IPS DF 19.7 (cell line): ENCODE measurements at regions not wholly inside any gene's neighbourhood (a gene's known extent, or its start where the extent isn't known, plus 50 kb on each side); places are given as distances from the start of the nearest gene placed in this dataset.
"Not testable (repeated sequence)": the region's sequence is repeated elsewhere in the genome, so short reads cannot be mapped to it uniquely, and the experiment has no call there.

Source experiments
- DNase-seq: peaks from one replicate; pipeline ENCODE4 v3.0.0-alpha.2; 2013; ENCODE audit warnings: low read depth, low spot score

DNA sequence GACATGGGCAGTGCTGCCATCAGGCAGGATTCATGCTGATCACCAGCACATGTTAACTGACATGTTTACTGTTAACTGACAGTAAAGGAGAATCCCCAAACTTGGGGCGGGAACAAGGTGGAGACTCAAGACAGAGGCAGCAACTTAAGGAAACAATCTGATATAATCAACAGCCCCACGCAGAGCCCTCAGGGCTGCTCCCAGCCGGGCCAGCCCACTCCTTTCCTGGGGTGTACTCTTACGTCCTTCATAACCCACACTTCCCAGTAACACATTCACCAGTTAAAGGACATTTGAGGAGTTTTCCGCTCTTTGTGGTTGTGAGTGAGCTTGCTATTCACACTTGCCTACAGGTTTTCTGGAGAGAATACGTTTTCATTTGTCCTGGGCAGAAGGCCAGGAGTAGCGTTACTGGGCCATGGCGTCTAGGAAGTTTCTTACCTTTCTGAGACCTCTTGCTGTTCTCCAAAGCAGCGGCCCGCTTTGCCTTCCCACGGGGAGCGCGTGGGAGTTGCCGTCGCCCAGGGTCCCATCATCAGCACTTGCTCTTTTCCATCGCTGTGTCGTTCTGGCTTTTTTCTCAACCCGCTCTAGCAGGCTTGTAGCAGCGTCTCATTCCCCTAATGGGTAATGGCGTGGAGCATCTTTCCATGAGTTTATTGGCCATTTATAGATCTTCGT is 56.4 kb downstream of the FOXF2 start:
- DNase-seq, result no peak

- DNase-seq, result no peak
These were observed 60.5 kb downstream of the FOXF2 start for GRCh38 chr6:1449896-1450295.

GRCh38 chr6:1453024-1453423 is 63.6 kb downstream of the FOXF2 start:
- DNase-seq, result no peak

DNA sequence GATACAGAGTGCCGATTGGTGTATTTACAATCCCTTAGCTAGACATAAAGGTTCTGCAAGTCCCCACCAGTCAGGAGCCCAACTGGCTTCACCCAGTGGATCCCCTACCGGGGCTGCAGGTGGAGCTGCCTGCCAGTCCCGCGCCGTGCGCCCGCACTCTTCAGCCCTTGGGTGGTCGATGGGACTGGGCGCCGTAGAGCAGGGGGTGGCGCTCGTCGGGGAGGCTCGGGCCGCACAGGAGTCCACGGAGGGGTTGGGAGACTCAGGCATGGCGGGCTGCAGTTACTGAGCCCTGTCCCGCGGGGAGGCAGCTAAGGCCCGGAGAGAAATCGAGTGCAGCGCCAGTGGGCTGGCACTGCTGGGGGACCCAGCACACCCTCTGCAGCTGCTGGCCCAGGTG is 67.4 kb downstream of the FOXF2 start:
- DNase-seq, result not testable (repeated sequence)

DNA sequence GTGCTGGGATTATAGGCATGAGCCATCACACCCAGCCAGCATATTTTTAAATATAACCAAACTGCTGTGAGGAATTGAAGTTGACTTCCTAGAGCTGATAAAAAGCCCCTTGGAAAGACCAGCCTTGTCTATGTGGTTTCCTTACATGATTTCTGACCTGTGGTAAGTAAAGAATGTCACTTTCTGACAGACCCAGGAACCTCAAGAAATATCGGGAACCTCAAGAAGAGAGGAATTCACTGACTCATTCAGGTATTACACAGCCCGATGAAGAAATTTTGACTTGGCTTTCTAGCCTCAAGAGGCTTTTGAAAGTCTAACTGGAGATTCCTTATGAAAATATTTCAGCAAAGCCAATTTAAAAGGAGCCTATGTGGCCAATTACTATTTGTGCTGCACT is 71.8 kb downstream of the FOXF2 start:
- no peak for DNase-seq

DNA sequence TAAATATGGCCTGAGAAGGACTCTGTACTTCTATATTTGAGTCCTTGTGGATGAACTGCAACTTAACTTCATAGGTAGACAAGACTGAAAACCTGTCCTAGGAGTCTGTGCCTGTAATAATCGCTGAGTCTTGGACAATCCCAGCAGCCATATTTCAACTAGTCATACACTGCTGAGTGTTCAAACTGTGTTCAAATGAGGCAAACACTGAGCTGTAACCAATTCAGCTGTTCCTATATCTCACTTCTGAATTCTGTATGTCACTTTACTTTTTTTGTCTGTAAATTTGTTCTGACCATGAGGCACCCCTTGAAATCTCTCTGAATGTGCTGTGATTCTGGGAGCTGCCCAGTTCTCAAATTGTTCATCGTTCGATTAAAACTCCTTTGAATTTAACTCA is 72.4 kb downstream of the FOXF2 start:
- DNase-seq, result no peak

GRCh38 chr6:1463275-1463674 is 73.9 kb downstream of the FOXF2 start:
- peak; percentile 40 for DNase-seq

GRCh38 chr6:1463751-1464426 is 74.5 kb downstream of the FOXF2 start:
- no peak for DNase-seq

DNA sequence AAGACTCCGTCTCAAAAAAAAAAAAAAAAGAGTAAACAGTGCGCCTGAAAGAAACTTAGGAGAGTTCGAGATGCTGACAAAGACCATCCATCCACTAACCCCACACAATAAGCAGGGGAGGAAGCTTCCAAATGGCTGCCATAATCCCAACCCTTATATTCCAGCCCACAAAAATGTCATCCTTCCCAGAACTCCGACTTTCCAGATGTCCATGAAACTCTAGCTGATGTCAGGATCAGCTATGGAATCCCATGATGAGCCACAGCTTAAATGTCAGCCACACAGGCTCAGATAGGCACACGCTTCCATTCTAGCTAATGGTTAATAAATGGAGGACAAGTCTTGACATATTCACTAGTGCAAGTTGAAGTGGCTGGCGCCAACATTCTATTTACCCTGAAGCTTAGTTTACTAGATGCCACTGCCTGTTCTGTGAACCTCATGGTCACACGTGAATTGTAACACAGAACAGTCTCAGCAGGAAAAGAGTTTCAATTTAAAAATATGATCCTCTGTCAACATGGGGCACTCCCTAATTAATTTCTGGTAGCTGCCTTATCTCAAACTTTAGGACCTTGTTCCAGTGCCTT is 75.5 kb downstream of the FOXF2 start:
- DNase-seq, result no peak

GRCh38 chr6:1468126-1468525 is 78.8 kb downstream of the FOXF2 start:
- DNase-seq, result no peak

DNA sequence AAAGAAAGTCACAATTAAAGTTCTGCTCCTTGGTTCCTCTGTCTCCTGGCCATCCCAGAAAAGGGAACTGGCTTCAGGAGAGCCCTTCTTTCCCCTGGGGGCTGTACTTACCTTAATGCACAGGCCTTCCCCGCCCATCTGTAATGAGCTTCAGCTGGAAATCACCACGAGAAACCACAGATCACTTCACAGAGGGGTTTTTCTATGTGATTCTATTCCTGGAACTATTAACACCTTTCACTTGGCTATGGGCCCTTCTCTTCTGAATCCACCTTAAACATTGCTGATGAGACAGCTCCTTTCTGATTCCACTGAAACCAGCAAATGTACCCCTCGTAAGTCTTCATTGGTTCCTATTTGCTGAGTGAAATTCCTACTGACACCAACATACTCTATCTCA is 80.7 kb downstream of the FOXF2 start:
- DNase-seq, result no peak

- no peak for DNase-seq
These were observed 83.3 kb downstream of the FOXF2 start for GRCh38 chr6:1472643-1473042.

GRCh38 chr6:1473166-1473565 is 83.8 kb downstream of the FOXF2 start:
- no peak for DNase-seq

DNA sequence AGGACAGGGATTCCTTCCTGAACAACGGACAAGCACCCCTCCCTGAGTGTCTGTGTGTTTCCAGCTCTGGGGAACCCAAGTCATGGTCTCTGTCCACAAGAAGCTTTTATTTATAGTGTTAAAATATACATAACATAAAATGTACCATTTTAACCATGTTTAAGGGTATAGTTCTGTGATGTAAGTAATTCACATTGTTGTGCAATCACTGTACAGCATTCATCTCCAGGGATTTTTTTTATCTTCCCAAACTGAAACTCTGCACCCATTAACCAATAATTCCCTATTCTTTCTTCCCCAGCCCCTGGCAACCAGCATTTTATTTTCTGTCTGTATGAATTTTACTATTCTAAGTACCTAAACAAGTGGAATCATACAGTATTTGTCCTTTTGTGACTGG is 84.2 kb downstream of the FOXF2 start:
- DNase-seq, result no peak

DNA sequence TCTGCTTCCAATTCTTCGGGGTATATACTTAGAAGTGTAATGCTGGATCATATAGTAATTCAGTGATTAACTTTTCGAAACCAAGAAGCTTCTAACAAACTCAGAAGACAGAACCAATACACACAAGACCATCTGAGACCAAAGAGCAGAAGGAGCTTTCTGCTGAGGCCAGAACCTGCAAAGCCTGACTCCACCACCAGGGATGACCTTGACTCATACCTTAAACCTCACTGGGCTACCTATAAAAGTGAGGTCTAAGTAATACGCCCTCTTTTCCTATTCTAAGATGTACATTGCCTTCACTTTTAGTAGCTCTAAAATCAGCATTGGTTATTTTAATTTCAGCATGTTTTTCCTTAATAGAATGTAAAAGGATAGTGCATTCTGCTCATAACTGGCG is 84.8 kb downstream of the FOXF2 start:
- DNase-seq, result no peak

DNA sequence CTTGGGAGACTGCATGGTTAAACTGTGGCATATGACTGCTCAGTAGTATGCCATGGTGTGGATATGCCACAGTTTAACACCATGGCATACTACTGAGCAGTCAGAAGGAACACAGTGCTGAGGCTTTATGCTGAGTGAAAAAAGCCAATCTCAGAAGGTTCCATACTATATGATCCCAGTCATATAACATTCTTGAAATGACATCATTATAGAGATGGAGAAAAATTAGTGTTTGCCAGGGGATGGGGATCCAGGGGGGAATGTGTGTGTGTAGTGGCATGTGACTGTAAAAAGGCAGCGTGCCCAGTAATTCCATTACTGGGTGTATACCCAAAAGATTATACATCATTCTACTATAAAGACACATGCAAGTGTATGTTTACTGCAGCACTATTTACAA is 85.8 kb downstream of the FOXF2 start:
- no peak for DNase-seq

DNA sequence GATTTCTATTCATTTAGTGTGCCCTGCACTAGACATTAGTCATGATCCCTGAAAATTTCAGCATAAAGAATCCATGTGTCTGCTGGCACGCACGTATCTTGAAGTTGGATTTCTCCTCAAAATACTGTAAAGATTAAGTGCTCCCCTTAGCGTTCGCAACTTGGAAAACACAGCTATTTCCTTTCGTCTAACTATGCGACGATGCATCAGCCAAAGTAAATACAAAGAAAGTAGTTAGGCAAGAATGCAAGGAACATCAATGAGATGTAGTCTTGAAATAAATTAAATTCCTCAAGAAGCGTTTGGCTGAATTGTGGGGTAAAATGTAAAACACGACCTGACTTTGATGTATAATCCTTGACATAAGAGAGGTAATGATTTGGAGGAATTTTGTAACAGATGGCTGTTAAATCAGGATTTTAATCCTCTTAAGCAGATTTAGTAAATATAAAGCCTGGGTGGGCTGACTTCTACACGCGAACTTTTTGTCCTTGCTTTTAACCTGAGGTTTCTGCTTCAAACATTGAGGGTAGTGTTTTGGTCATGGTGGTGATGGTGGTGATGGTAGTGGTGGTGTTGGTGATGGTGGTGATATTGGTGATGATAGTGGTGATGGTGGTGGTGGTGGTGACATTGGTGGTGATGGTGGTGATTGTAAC is 88.2 kb downstream of the FOXF2 start:
- DNase-seq, result no peak

GRCh38 chr6:1478163-1478826 is 88.9 kb downstream of the FOXF2 start:
- DNase-seq, result not testable (repeated sequence)

DNA sequence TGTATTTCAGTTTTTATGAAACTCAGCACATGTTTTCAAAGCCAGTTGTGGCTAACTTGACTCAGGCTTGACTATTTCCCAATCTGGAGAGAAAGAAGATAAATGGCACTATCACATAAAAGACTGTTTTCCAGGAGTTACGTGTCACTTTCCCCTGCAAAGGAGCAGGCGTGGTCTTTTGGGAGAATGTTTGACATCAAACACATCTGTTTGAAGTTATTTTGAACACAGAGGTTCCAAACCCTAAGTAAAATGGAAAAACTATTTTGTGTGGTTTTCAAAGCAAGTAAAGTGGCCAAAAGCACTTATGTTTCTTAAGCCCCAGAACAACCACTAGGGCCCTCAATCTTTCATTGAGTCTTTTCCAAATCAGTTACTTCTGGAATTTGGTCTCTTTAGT is 89.7 kb downstream of the FOXF2 start:
- DNase-seq, result no peak

GRCh38 chr6:1479601-1480221 is 90.3 kb downstream of the FOXF2 start:
- no peak for DNase-seq

DNA sequence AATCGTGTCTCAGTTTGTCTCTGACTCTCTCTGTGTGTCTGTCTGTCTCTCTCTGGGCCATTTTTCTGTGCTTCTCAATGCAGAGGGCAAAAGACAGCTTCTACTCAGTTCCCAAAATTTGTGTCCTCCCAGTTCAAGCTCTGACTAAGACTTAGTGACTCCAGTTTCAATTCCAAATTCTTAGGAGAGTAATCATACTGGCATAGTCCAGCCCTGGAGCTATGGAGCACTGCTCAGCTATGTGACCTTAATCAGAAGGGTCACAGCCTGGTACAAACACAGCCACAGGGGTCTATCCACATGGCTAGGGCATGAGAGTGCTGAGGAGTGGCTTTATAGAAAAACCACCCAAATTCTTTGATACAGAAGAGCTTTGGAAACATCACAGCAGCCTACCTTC is 91.9 kb downstream of the FOXF2 start:
- no peak for DNase-seq
